Liver (tissue), 8 donors: ENCODE measurements at regions not wholly inside any gene's neighbourhood (a gene's known extent, or its start where the extent isn't known, plus 50 kb on each side); places are given as distances from the start of the nearest gene placed in this dataset.

Experiments
- DNase-seq: peaks from one replicate; pipeline ENCODE4 v3.0.0-alpha.2; 2017; ENCODE audit warnings: low spot score
- H3K27ac ChIP-seq, 2 donors: one replicate each; pipeline ENCODE4 v1.7.0; 2013; ENCODE audit warnings: inconsistent platforms in 2 of 2, low read length in 2 of 2, control low read depth in 1 of 2, low read depth in 1 of 2, mild to moderate bottlenecking in 1 of 2
- H3K27me3 ChIP-seq, 4 donors: one replicate each; pipeline versions ENCODE4 v1.6.1 to v1.7.0; 2013; ENCODE audit warnings: low read length in 3 of 4, inconsistent platforms in 1 of 4, mild to moderate bottlenecking in 1 of 4, moderate library complexity in 1 of 4; ENCODE audit not compliant: control insufficient read depth in 4 of 4, insufficient read depth in 4 of 4
- H3K36me3 ChIP-seq, 4 donors: one replicate each; pipeline versions ENCODE4 v1.6.1 to v1.7.0; 2013; ENCODE audit warnings: low read length in 3 of 4, mild to moderate bottlenecking in 3 of 4, low read depth in 1 of 4, moderate library complexity in 1 of 4; ENCODE audit not compliant: control insufficient read depth in 4 of 4, insufficient read depth in 3 of 4
- H3K4me1 ChIP-seq, 4 donors: one replicate each; pipeline versions ENCODE4 v1.6.1 to v1.7.0; 2013; ENCODE audit warnings: low read length in 3 of 4, mild to moderate bottlenecking in 3 of 4, moderate library complexity in 1 of 4; ENCODE audit not compliant: control insufficient read depth in 4 of 4, insufficient read depth in 4 of 4
- H3K4me3 ChIP-seq, 3 donors: one replicate each; pipeline versions ENCODE4 v1.6.1 to v1.7.0; 2013; ENCODE audit warnings: low read length in 3 of 3, control low read depth in 1 of 3, low read depth in 1 of 3, mild to moderate bottlenecking in 1 of 3
- H3K9ac ChIP-seq, 2 donors: one replicate each; pipeline ENCODE4 v1.7.0; 2013; ENCODE audit warnings: low read length in 2 of 2, mild to moderate bottlenecking in 2 of 2, moderate library complexity in 2 of 2, control low read depth in 1 of 2, low read depth in 1 of 2
- H3K9me3 ChIP-seq, 4 donors: one replicate each; pipeline versions ENCODE4 v1.6.1 to v1.7.0; 2013; ENCODE audit warnings: low read length in 3 of 4; ENCODE audit not compliant: control insufficient read depth in 4 of 4
- CTCF ChIP-seq: fragments of 150-350 bp; IDR thresholded peaks from 2 replicates; pipeline ENCODE4 v1.5.1; 2017; ENCODE audit warnings: improper control_type of control experiment, low read depth, low read length; ENCODE audit not compliant: missing input control
- EGR1 ChIP-seq, 2 donors: IDR thresholded peaks; 2 replicates each; pipeline ENCODE4 v1.6.1; 2016 to 2018; ENCODE audit warnings: antibody characterized with exemption in 2 of 2, low read depth in 2 of 2
- FOXA1 ChIP-seq: IDR thresholded peaks from 2 replicates; pipeline ENCODE4 v1.6.1; 2016; ENCODE audit warnings: antibody characterized with exemption
- FOXA2 ChIP-seq: IDR thresholded peaks from 2 replicates; pipeline ENCODE4 v1.6.1; 2016; ENCODE audit warnings: antibody characterized with exemption
- HNF4A ChIP-seq, 2 donors: conservative IDR thresholded peaks; 2 replicates each; pipeline ENCODE4 v1.6.1; 2016; ENCODE audit warnings: antibody characterized with exemption in 2 of 2, mild to moderate bottlenecking in 2 of 2
- HNF4G ChIP-seq: IDR thresholded peaks from 2 replicates; pipeline ENCODE4 v1.6.1; 2016; ENCODE audit warnings: antibody characterized with exemption
- NR2F2 ChIP-seq: IDR thresholded peaks from 2 replicates; pipeline ENCODE4 v1.6.1; 2016; ENCODE audit warnings: antibody characterized with exemption
- RAD21 ChIP-seq, 2 donors: IDR thresholded peaks; 2 replicates each; pipeline ENCODE4 v1.6.1; 2016; ENCODE audit warnings: antibody characterized with exemption in 2 of 2, mild to moderate bottlenecking in 2 of 2
- REST ChIP-seq: IDR thresholded peaks from 2 replicates; pipeline ENCODE4 v1.6.1; 2016; ENCODE audit warnings: antibody characterized with exemption, mild to moderate bottlenecking
- RXRA ChIP-seq, 2 donors: IDR thresholded peaks; 2 replicates each; pipeline ENCODE4 v1.6.1; 2017 to 2018; ENCODE audit warnings: antibody characterized with exemption in 2 of 2, mild to moderate bottlenecking in 1 of 2
- YY1 ChIP-seq: IDR thresholded peaks from 2 replicates; pipeline ENCODE4 v1.6.1; 2016; ENCODE audit warnings: antibody characterized with exemption, mild to moderate bottlenecking
- WGBS: extraction: QIAGEN DNeasy Blood & Tissue Kit; methylation state at CpG from one replicate; pipeline ENCODE4 v1.1.7; 2013; 5-methylcytosine and 5-hydroxymethylcytosine counted together
- TF ChIP-seq, protein P1 (sequence below): IDR thresholded peaks from 2 replicates; pipeline ENCODE4 v1.6.1; 2016; ENCODE audit warnings: antibody characterized with exemption
- TF ChIP-seq, protein P2 (sequence below): IDR thresholded peaks from 2 replicates; pipeline ENCODE4 v1.6.1; 2016; ENCODE audit warnings: antibody characterized with exemption
- donor health status: healthy.
- donor health status: healthy.
- donor health status: healthy.
- donor health status: healthy.
- donor health status: healthy.

GRCh38 chr10:36182179-36182566 is 540.1 kb upstream of the FZD8 start:
- H3K4me3 ChIP-seq, result no peak overlapping the region
- WGBS, result 52% methylated on average over 9 of the region's 9 CpGs
- H3K27ac ChIP-seq, result peak overlapping the region; percentile 4 to 14

DNA sequence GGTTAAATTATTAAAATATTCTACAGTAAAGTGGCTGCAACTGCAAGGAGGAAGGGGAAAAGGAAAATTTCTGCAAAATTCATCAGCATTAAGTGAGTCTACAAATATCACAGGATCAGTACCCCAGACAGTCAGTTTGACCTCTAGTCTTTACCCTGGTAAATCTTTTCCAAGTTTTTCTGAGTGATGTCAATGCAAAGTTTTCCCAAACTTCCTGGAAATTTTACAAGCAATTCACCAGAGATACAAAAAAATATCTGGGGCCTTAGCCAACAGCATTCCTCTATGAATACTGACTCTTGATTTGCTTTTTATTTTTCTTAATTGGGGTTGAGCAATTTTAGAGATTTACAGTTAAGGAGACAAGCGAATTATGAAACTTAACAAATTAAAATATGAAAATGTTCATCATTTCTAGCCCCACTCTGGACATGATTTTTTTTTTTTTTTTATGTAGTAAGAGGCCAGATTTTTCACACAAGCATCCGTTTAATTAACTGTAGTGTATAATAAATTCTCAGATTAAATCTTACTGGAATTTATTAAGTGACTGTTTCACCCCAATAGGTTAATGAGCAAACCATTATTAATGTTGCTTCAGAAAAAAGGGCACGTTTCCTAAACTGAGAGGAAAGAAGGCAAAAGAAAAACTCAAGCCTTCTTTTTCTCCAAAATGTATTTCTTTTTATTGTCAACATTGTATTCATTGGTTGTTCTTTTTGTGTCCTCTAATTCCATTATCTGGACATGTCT is 539.5 kb upstream of the FZD8 start:
- TF ChIP-seq YY1 (no peak), FOXA2 (no peak), HNF4G (no peak), FOXA1 (no peak), RAD21 (IDR thresholded peaks at IDR 0.05) (peak in 1 of 2 donors; percentile 11), CTCF (no peak), REST (peak; percentile 77), RXRA (IDR thresholded peaks at IDR 0.05) (peak; percentile 6 to 20), HNF4A (conservative IDR thresholded peaks at IDR 0.05) (no peak), NR2F2 (peak; percentile 50), EGR1 (IDR thresholded peaks at IDR 0.05; ENCODE audit: low read depth in 2 of 2) (no peak)
- TF ChIP-seq, protein P1, sequence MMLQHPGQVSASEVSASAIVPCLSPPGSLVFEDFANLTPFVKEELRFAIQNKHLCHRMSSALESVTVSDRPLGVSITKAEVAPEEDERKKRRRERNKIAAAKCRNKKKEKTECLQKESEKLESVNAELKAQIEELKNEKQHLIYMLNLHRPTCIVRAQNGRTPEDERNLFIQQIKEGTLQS, result no peak
- TF ChIP-seq, protein P2, sequence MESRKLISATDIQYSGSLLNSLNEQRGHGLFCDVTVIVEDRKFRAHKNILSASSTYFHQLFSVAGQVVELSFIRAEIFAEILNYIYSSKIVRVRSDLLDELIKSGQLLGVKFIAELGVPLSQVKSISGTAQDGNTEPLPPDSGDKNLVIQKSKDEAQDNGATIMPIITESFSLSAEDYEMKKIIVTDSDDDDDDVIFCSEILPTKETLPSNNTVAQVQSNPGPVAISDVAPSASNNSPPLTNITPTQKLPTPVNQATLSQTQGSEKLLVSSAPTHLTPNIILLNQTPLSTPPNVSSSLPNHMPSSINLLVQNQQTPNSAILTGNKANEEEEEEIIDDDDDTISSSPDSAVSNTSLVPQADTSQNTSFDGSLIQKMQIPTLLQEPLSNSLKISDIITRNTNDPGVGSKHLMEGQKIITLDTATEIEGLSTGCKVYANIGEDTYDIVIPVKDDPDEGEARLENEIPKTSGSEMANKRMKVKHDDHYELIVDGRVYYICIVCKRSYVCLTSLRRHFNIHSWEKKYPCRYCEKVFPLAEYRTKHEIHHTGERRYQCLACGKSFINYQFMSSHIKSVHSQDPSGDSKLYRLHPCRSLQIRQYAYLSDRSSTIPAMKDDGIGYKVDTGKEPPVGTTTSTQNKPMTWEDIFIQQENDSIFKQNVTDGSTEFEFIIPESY, result no peak
- DNase-seq, result no peak
- Histone ChIP-seq H3K9ac (no peak overlapping the region), H3K9me3 (no peaks in the 10 kb centered on the region), H3K27me3 (peaks cover 0 to 4% (median 0%) of the 10 kb centered on the region in 4 donors), H3K36me3 (no peaks in the 10 kb centered on the region), H3K27ac (peak overlapping the region; percentile 4 to 14), H3K4me3 (no peak overlapping the region), H3K4me1 (no peaks in the 10 kb centered on the region)
- WGBS, result 63% methylated on average over 3 of the region's 3 CpGs

More at GRCh38 chr10:36182179-36182566, 540.1 kb upstream of the FZD8 start:
- H3K9me3 ChIP-seq, result no peaks in the 10 kb centered on the region
- no peaks in the 10 kb centered on the region for H3K36me3 ChIP-seq
- TF ChIP-seq FOXA1 (no peak), NR2F2 (peak; percentile 54), RXRA (IDR thresholded peaks at IDR 0.05) (no peak)
- H3K9ac ChIP-seq, result no peak overlapping the region
- H3K27me3 ChIP-seq, result peaks cover 0 to 4% (median 0%) of the 10 kb centered on the region in 4 donors
- no peak for DNase-seq
- H3K4me1 ChIP-seq, result no peaks in the 10 kb centered on the region
